GM12872 (cell line): ENCODE measurements at regions not wholly inside any gene's neighbourhood (a gene's known extent, or its start where the extent isn't known, plus 50 kb on each side); places are given as distances from the start of the nearest gene placed in this dataset.

ENCODE experiments used
- CTCF ChIP-seq: IDR thresholded peaks from 3 replicates; pipeline ENCODE4 v1.5.1; 2011; ENCODE audit warnings: low read depth, mild to moderate bottlenecking, low read length, moderate library complexity; ENCODE audit not compliant: insufficient read depth

GRCh38 chr10:124165311-124165710 is 71.9 kb upstream of the CHST15 start:
- no peak for TF ChIP-seq CTCF

DNA sequence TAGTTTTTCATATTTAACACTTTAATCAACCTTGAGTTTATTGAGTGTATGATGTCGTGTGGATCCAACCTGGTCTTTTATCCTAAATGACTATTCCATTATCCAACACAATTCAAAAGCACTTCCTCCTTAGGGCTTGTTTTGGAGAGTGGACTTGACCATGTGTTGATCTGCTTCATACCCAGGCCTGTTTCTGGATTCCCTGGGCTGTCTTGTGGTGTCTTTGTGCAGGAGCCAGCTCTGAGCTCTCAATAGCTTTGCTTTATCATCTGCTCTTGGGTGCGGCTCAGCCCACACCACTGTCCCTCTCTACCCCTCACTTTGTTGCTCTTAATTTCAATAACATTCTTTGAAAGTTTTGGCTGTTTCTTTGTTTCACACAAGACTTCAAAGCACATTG is 70.9 kb upstream of the CHST15 start:
- TF ChIP-seq CTCF: no peak

DNA sequence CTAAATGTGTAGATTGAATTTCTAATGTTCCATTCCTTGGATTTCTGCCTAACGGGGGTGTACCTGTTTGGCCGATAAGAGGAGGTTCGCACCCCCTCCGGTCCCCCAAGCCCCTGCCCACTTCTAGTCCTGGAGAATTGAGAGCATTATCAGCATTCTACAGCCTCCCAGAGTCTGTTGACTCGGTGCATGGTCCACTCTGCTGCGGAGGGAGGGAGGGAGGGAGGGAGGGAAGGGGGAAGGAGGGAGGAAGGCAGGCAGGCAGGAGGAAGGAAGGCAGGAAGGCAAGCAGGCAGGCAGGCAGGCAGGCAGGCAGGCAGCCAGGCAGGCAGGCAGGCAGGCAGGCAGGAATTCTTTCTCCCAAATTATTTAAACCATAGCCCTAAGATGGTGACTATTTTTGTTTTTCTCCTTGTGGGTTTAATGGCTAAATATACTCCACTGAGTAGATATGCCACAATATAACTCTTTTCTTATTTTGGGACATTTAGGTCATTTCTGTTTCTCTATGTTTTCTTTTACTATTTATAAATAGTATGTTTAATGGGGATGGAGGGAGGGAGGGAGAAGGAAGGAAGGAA is 69.5 kb upstream of the CHST15 start:
- TF ChIP-seq CTCF: no peak

GRCh38 chr10:124162136-124162535 is 68.7 kb upstream of the CHST15 start:
- TF ChIP-seq CTCF: no peak

DNA sequence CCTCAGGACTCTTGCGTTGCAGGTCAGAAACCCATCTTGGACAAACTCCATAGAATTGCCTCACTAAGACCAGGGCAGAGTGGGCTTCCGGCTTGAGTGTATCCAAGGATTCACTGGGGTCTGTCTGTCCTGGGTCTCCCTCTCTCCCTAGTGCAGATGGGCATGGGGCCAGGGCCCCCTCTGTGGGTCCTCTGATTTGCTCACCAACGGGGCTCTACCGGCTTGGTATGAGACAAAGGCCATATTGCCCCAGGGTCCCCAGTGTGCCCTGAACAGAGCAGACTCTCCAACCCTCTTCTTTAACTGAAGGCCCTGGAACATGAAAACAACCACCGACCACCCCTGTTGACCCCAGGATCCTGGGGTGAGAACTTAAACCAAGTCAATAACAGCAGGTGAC is 68.2 kb upstream of the CHST15 start:
- TF ChIP-seq CTCF: no peak

GRCh38 chr10:124160943-124161582 is 67.7 kb upstream of the CHST15 start:
- no peak for TF ChIP-seq CTCF

- TF ChIP-seq CTCF: no peak
Observed at GRCh38 chr10:124160176-124160575, 66.8 kb upstream of the CHST15 start.
